ENCODE measurements at regions not wholly inside any gene's neighbourhood (a gene's known extent, or its start where the extent isn't known, plus 50 kb on each side); places are given as distances from the start of the nearest gene placed in this dataset.

DNA sequence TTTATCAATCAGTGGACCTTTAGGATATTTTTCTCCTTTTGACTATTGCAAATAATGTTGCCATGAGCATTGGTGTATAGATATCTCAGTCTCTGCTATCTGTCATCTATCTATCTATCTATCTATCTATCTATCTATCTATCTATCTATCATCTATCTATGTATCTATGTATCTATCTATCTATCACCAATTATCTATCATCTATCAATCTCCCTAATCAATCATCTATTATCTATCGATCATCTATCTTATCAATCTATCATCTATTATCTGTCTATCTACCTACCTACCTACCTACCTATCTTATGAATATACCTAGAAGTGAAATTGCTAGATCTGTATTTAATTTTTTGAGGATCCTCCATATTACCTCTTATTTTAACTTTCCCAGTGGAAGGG lies 69.6 kb downstream of the EMX2 start:
- CTCF ChIA-PET: no interaction called here
- Histone ChIP-seq H3K4me3 (replicated peaks in 1 of 2; ENCODE audit: low read depth in 1 of 2, low read length in 2 of 2) (no peak overlapping the region), H2AFZ (ENCODE audit: low read depth, low read length, poor library complexity, severe bottlenecking) (no peak overlapping the region), H3K79me2 (ENCODE audit: insufficient read depth, low read length) (no peaks in the 10 kb centered on the region), H4K20me1 (ENCODE audit: insufficient read depth) (no peaks in the 10 kb centered on the region), H3K4me2 (ENCODE audit: low read length) (no peak overlapping the region), H3K27ac (ENCODE audit: low read depth, low read length) (no peak overlapping the region), H3K9ac (ENCODE audit: low read length) (no peak overlapping the region), H3K9me3 (ENCODE audit: control insufficient read depth in 1 of 2, insufficient read depth in 1 of 2, low read depth in 1 of 2, low read length in 2 of 2) (no peaks in the 10 kb centered on the region), H3K9me2 (ENCODE audit: insufficient read depth) (no peaks in the 10 kb centered on the region), H3K27me3 (ENCODE audit: insufficient read depth, low read length) (peaks cover 55% of the 10 kb centered on the region), H3K36me3 (ENCODE audit: control insufficient read depth in 1 of 2, insufficient read depth in 2 of 2, low read length in 2 of 2) (no peaks in the 10 kb centered on the region), H3K4me1 (ENCODE audit: control insufficient read depth in 1 of 2, insufficient read depth in 2 of 2, low read length in 2 of 2) (no peaks in the 10 kb centered on the region)
- ATAC-seq (no peak), DNase-seq (ENCODE audit: low read depth, low spot score) (no peak)
- no TSS peak for BruUV-seq (replicated peaks)
- POLR2A ChIA-PET: no interaction called here
- intact Hi-C loops (cut with micrococcal nuclease): no loop called here
- RAD21 ChIA-PET (ENCODE audit: low non-redundant PET in 1 of 2, low total read pairs in 2 of 2, uncharacterized antibody in 2 of 2, unreplicated experiment in 2 of 2): no interaction called here
- TF ChIP-seq TCF7L2 (IDR thresholded peaks at IDR 0.05; ENCODE audit: borderline replicate concordance, extremely low read depth, insufficient read depth, insufficient read length) (no peak), RAD21 (IDR thresholded peaks at IDR 0.05; ENCODE audit: low read depth) (no peak), ZFX (IDR thresholded peaks at IDR 0.05) (no peak), FOSL1 (IDR thresholded peaks at IDR 0.05; ENCODE audit: low read depth) (no peak), SP1 (IDR thresholded peaks at IDR 0.05; ENCODE audit: low read depth) (no peak), SRF (IDR thresholded peaks at IDR 0.05; ENCODE audit: low read depth) (no peak), JUND (IDR thresholded peaks at IDR 0.05) (no peak), CEBPB (IDR thresholded peaks at IDR 0.05; ENCODE audit: low read depth) (no peak), ZNF274 (IDR thresholded peaks at IDR 0.05; ENCODE audit: low read depth, low read length) (no peak), CBX3 (IDR thresholded peaks at IDR 0.05; ENCODE audit: low read depth) (no peak), EGR1 (IDR thresholded peaks at IDR 0.05; ENCODE audit: low read depth) (no peak), EZH2phosphoT487 (IDR thresholded peaks at IDR 0.05; ENCODE audit: borderline replicate concordance) (no peak), SIN3A (IDR thresholded peaks at IDR 0.05; ENCODE audit: low read depth) (no peak)
- TF ChIP-seq, protein P1, sequence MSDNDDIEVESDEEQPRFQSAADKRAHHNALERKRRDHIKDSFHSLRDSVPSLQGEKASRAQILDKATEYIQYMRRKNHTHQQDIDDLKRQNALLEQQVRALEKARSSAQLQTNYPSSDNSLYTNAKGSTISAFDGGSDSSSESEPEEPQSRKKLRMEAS (IDR thresholded peaks at IDR 0.05): no peak
- TF ChIP-seq, protein P2, sequence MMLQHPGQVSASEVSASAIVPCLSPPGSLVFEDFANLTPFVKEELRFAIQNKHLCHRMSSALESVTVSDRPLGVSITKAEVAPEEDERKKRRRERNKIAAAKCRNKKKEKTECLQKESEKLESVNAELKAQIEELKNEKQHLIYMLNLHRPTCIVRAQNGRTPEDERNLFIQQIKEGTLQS (IDR thresholded peaks at IDR 0.05): no peak
- TF ChIP-seq, protein P3, sequence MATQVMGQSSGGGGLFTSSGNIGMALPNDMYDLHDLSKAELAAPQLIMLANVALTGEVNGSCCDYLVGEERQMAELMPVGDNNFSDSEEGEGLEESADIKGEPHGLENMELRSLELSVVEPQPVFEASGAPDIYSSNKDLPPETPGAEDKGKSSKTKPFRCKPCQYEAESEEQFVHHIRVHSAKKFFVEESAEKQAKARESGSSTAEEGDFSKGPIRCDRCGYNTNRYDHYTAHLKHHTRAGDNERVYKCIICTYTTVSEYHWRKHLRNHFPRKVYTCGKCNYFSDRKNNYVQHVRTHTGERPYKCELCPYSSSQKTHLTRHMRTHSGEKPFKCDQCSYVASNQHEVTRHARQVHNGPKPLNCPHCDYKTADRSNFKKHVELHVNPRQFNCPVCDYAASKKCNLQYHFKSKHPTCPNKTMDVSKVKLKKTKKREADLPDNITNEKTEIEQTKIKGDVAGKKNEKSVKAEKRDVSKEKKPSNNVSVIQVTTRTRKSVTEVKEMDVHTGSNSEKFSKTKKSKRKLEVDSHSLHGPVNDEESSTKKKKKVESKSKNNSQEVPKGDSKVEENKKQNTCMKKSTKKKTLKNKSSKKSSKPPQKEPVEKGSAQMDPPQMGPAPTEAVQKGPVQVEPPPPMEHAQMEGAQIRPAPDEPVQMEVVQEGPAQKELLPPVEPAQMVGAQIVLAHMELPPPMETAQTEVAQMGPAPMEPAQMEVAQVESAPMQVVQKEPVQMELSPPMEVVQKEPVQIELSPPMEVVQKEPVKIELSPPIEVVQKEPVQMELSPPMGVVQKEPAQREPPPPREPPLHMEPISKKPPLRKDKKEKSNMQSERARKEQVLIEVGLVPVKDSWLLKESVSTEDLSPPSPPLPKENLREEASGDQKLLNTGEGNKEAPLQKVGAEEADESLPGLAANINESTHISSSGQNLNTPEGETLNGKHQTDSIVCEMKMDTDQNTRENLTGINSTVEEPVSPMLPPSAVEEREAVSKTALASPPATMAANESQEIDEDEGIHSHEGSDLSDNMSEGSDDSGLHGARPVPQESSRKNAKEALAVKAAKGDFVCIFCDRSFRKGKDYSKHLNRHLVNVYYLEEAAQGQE (IDR thresholded peaks at IDR 0.05; ENCODE audit: low read depth): no peak
